HG02623 (cell line): ENCODE measurements at regions not wholly inside any gene's neighbourhood (a gene's known extent, or its start where the extent isn't known, plus 50 kb on each side); places are given as distances from the start of the nearest gene placed in this dataset.
"Not testable (repeated sequence)": the region's sequence is repeated elsewhere in the genome, so short reads cannot be mapped to it uniquely, and the experiment has no call there.

Experiments used
- ATAC-seq: cut with Tn5 transposase; IDR thresholded peaks from one replicate; pipeline ENCODE4 v1.9.1; 2021; ENCODE audit warnings: moderate library complexity; ENCODE audit not compliant: unreplicated experiment

GRCh38 chr10:30703446-30703845 is 73.9 kb upstream of the LYZL2 start:
- not testable (repeated sequence) for ATAC-seq

GRCh38 chr10:30702860-30703259 is 73.3 kb upstream of the LYZL2 start:
- ATAC-seq = no peak

- peak; percentile 50 for ATAC-seq
Observed at GRCh38 chr10:30701451-30702173, 72.1 kb upstream of the LYZL2 start.

GRCh38 chr10:30697806-30698205 is 68.3 kb upstream of the LYZL2 start:
- ATAC-seq = no peak

- ATAC-seq = not testable (repeated sequence)
Observed at GRCh38 chr10:30697221-30697620, 67.7 kb upstream of the LYZL2 start.

GRCh38 chr10:30696416-30697185 is 67.0 kb upstream of the LYZL2 start:
- ATAC-seq = not testable (repeated sequence)

- not testable (repeated sequence) for ATAC-seq
Observed at GRCh38 chr10:30695481-30696236, 66.1 kb upstream of the LYZL2 start.

GRCh38 chr10:30694518-30695228 is 65.1 kb upstream of the LYZL2 start:
- no peak for ATAC-seq

GRCh38 chr10:30691639-30692015 is 62.1 kb upstream of the LYZL2 start:
- no peak for ATAC-seq

- not testable (repeated sequence) for ATAC-seq
Observed at GRCh38 chr10:30690948-30691638, 61.5 kb upstream of the LYZL2 start.

- ATAC-seq = no peak
Observed at GRCh38 chr10:30688456-30688855, 58.9 kb upstream of the LYZL2 start.

GRCh38 chr10:30687698-30688213 is 58.2 kb upstream of the LYZL2 start:
- ATAC-seq = peak; percentile 83

- ATAC-seq = no peak
Observed at GRCh38 chr10:30686708-30687107, 57.2 kb upstream of the LYZL2 start.

GRCh38 chr10:30683496-30683895 is 53.9 kb upstream of the LYZL2 start:
- ATAC-seq = no peak

GRCh38 chr10:30682377-30683199 is 53.0 kb upstream of the LYZL2 start:
- not testable (repeated sequence) for ATAC-seq

- ATAC-seq = no peak
Observed at GRCh38 chr10:30680908-30681307, 51.4 kb upstream of the LYZL2 start.
